ENCODE measurements at regions not wholly inside any gene's neighbourhood (a gene's known extent, or its start where the extent isn't known, plus 50 kb on each side); places are given as distances from the start of the nearest gene placed in this dataset.
"Not testable (repeated sequence)": the region's sequence is repeated elsewhere in the genome, so short reads cannot be mapped to it uniquely, and the experiment has no call there.

GRCh38 chr11:37248145-37248544 is 650.1 kb upstream of the RAG2 start:
- no peak for DNase-seq

GRCh38 chr11:37246092-37246491 is 648.1 kb upstream of the RAG2 start:
- not testable (repeated sequence) for DNase-seq

GRCh38 chr11:37230865-37231264 is 632.8 kb upstream of the RAG2 start:
- DNase-seq: no peak

GRCh38 chr11:37223962-37224361 is 625.9 kb upstream of the RAG2 start:
- DNase-seq: no peak

- DNase-seq: no peak
These were observed 605.0 kb upstream of the RAG2 start for GRCh38 chr11:37203006-37203405.

GRCh38 chr11:37199082-37199481 is 601.0 kb upstream of the RAG2 start:
- no peak for DNase-seq

GRCh38 chr11:37184326-37184725 is 586.3 kb upstream of the RAG2 start:
- DNase-seq: no peak

- no peak for DNase-seq
These were observed 584.0 kb upstream of the RAG2 start for GRCh38 chr11:37182031-37182430.

- DNase-seq: no peak
These were observed 579.7 kb upstream of the RAG2 start for GRCh38 chr11:37177721-37178120.

- DNase-seq: no peak
These were observed 573.4 kb upstream of the RAG2 start for GRCh38 chr11:37171451-37171850.

- DNase-seq: no peak
These were observed 572.3 kb upstream of the RAG2 start for GRCh38 chr11:37170311-37170710.

GRCh38 chr11:37145434-37145833 is 547.4 kb upstream of the RAG2 start:
- DNase-seq: not testable (repeated sequence)

- DNase-seq: no peak
These were observed 544.6 kb upstream of the RAG2 start for GRCh38 chr11:37142591-37142990.

- DNase-seq: no peak
These were observed 543.7 kb upstream of the RAG2 start for GRCh38 chr11:37141707-37142106.

- DNase-seq: not testable (repeated sequence)
These were observed 537.6 kb upstream of the RAG2 start for GRCh38 chr11:37135606-37136005.

- no peak for DNase-seq
These were observed 536.6 kb upstream of the RAG2 start for GRCh38 chr11:37134637-37135036.

GRCh38 chr11:37124384-37124783 is 526.3 kb upstream of the RAG2 start:
- DNase-seq: no peak

- no peak for DNase-seq
These were observed 517.9 kb upstream of the RAG2 start for GRCh38 chr11:37115963-37116362.

- DNase-seq: no peak
These were observed 512.3 kb upstream of the RAG2 start for GRCh38 chr11:37110385-37110784.

- DNase-seq: no peak
These were observed 511.2 kb upstream of the RAG2 start for GRCh38 chr11:37109286-37109585.

GRCh38 chr11:37108436-37109285 is 510.6 kb upstream of the RAG2 start:
- no peak for DNase-seq

GRCh38 chr11:37107831-37108230 is 509.8 kb upstream of the RAG2 start:
- no peak for DNase-seq

- DNase-seq: no peak
These were observed 509.4 kb upstream of the RAG2 start for GRCh38 chr11:37107415-37107814.

GRCh38 chr11:37105427-37105826 is 507.4 kb upstream of the RAG2 start:
- no peak for DNase-seq

- no peak for DNase-seq
These were observed 506.3 kb upstream of the RAG2 start for GRCh38 chr11:37104380-37104779.
